HG02759 (cell line): ENCODE measurements at regions not wholly inside any gene's neighbourhood (a gene's known extent, or its start where the extent isn't known, plus 50 kb on each side); places are given as distances from the start of the nearest gene placed in this dataset.
"Not testable (repeated sequence)": the region's sequence is repeated elsewhere in the genome, so short reads cannot be mapped to it uniquely, and the experiment has no call there.

Source experiments
- ATAC-seq: cut with Tn5 transposase; IDR thresholded peaks from one replicate; pipeline ENCODE4 v1.9.1; 2021; ENCODE audit warnings: mild to moderate bottlenecking, moderate library complexity; ENCODE audit not compliant: unreplicated experiment

DNA sequence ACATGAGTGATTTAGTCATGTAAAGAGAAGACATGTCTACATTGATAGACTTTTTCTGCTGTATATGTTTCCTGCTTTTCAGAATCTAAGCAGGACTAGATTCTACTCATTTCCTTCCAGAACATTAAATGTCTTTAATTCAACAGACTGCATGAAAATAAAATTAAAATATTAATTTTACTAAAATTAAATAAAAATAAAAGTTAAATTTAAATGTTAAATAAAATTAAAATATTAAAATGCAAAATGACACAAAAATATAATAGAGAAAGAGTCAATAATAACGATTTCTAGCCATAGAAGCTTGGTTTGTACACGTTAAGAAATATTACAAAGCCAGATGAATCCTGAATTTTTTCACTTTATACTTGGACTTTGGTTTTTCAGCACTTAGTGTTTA lies 552.8 kb upstream of the NR5A2 start:
- no peak for ATAC-seq

GRCh38 chr1:199482426-199482825 lies 545.1 kb upstream of the NR5A2 start:
- no peak for ATAC-seq

DNA sequence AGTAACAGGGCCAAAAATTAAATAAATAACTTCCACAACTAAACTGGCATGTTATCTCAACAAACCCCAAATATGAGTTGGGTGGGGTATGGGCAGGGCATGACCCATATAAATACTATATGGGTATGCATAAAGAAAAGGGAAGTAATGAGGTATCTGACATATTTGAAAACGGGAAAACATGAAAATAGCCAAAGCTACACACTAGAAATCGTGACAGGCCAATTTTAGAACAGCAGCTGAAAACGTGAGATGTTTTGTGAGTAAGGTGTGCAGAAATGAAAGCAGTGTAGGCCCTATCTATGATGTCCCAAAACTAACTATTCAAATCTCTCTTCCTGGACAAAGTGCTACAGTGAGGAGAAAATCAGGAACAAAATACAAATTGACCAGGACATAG lies 537.9 kb upstream of the NR5A2 start:
- no peak for ATAC-seq

DNA sequence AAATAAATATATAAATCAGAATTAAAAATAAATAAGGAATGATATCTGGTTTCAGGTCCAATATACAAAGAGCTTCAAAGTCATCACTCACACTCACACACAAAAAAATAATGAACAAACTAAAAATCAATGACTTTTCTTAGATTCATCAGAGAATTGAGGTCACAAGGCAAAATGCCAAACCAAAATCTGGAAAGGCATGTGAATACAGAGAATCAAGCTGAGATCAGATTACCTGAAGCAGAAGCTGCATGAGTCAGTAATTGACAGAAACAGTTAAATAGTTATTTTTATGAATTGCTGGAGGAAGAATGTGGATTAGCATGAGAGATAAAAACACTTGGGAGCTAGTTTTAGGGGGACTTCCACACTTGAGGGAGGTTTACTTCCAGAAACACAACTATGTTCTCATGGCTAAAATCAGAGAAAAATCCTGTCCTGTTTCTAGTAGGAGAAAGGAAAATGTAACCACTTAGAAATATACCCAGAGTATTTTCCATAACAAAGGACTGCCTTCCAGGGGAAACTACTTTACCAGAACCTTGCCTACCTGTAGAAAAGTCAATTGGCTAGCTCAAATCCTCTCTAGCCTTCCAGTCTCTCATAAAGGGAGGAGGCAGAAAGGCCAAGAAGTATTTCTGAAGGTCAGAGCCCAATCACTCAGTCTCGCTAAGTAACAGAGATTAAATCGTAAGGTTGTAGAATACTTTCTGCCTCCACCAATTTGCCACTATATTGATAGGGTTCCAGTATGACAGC lies 536.6 kb upstream of the NR5A2 start:
- no peak for ATAC-seq

- ATAC-seq, result no peak
Observed at GRCh38 chr1:199495432-199495831, 532.1 kb upstream of the NR5A2 start.

- peak; percentile 91 for ATAC-seq
Observed at GRCh38 chr1:199498802-199499201, 528.7 kb upstream of the NR5A2 start.

DNA sequence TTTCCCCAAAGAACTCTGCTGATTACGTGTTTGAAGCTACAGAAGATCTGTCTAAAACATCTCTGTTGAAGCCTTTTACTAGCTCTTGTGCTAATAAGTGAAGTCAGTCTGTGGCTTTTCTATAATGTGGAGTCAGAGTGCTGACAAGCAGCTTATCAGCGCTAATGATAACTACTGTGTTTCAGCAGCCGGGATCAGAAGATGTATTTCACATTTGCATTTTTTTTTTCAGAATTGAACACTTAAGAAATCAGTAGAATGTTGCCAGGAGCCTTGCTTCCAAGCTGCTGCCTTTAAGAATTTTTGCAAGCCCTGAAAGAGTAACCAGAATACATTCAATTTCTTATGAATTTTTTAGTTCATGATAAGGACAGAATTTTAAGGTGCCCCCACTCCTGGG lies 519.4 kb upstream of the NR5A2 start:
- no peak for ATAC-seq

DNA sequence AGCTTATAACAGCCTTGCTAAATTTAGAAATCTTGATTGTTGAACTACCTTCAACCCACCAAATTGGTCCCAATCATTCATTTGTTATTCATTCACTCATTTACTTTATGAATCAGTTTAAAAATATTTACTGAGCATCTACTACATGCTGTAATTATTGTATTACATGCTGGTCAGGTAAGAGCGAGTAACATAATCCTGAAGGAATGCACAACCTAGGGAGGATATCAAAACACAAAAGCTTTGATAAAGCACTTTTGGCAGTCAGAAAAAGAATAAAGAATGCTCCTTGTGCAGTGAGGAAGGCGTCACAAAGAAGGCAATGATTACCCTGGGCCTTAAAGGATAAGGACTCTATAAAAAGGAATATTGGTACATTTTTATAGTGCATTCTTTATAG lies 518.9 kb upstream of the NR5A2 start:
- no peak for ATAC-seq

DNA sequence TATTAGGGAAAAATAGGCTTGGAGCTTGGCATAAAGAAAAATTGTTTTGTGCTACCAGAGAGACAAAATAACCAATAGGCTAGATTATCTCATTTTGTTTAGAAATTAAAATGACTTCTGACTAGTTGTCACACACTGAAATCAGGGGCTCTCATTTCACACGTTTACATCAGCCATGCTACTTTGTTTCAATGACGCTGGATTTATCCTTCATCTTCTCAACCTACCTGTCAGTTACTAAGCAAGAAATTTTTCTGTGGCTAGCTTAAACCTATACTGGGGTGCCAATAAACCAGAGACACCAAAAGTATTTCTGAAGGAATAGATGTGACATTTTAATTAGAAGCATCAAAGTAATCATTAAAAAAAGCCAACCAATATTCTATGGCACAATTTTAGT lies 518.1 kb upstream of the NR5A2 start:
- no peak for ATAC-seq

- ATAC-seq, result peak; percentile 95
Observed at GRCh38 chr1:199510314-199510713, 517.2 kb upstream of the NR5A2 start.

DNA sequence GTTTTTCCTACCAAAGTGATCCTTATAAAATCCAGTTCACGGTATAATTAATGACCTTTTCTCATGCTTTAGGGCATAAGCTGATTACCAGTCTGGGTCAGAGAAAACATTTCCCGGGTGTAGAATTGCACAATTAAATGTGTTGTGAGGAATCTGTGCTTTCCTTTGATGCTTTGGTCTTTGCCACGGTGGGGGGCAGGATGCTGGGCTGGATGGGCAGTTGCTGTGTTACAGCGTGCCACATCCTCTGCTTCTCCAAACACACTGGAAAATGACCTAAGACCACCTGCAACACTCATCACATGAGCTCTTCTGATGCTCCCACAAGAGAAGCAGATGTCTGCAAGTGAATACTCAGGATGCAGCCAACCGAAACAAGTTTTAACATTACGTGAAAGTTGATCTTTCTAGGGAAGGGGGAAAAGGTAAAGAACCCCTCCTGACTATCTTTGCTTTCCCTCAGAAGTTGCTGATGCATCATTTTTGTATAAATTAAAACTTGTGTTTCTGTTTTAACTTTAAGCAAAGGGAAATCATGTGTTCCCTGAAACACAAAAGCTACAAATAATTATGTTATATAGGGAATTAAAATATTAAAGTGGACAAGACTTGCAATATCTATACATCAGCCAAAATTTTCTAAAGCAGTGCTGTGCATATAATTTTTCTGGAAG lies 515.3 kb upstream of the NR5A2 start:
- no peak for ATAC-seq

GRCh38 chr1:199515261-199515660 lies 512.2 kb upstream of the NR5A2 start:
- no peak for ATAC-seq

- ATAC-seq, result no peak
Observed at GRCh38 chr1:199522338-199522737, 505.2 kb upstream of the NR5A2 start.

DNA sequence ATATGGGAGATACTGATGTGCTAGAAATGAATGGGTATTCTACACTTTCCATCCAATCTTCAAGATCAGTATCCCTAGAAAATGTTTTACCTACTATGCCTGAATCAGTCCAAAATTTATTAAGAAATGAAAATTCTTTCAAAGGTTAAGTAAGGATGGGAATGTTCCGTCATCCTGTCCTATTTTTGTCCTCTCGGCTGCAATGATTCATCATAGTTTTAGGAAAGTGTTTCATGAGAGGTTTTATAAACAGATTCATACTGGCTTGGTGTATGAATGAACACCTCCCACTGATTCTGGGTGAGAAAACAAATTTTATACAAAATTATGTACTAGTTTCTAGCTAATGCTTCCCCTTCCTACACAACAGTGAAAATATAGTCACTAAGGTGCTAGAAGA lies 504.6 kb upstream of the NR5A2 start:
- ATAC-seq, result no peak

GRCh38 chr1:199529324-199529723 lies 498.2 kb upstream of the NR5A2 start:
- ATAC-seq, result no peak

- ATAC-seq, result not testable (repeated sequence)
Observed at GRCh38 chr1:199533361-199533760, 494.1 kb upstream of the NR5A2 start.

- ATAC-seq, result peak; percentile 41
Observed at GRCh38 chr1:199545780-199546179, 481.7 kb upstream of the NR5A2 start.

GRCh38 chr1:199546323-199546722 lies 481.2 kb upstream of the NR5A2 start:
- ATAC-seq, result peak; percentile 53

DNA sequence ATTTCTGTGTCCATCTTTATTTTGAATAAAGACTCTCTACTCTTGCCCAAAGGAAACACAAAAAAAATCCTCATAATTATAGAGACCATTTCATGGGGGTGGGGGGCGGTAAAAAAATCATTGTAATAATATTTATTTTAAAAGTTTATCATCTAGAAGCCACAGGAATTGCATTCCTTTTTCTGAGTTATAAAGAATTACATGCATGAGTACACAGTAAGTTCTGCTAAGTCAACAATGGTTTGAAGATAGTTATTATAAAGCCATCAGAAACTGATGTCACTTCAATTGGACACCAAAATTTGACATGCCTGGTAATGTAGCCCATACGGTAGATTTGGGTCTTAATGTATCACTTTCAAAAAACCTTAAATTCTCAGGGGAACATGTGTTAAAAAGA lies 478.1 kb upstream of the NR5A2 start:
- ATAC-seq, result no peak

GRCh38 chr1:199550199-199551065 lies 477.1 kb upstream of the NR5A2 start:
- ATAC-seq, result no peak

GRCh38 chr1:199551967-199552565 lies 475.4 kb upstream of the NR5A2 start:
- no peak for ATAC-seq
